DND-41 (cell line): ENCODE measurements at regions not wholly inside any gene's neighbourhood (a gene's known extent, or its start where the extent isn't known, plus 50 kb on each side); places are given as distances from the start of the nearest gene placed in this dataset.

Experiments
- ATAC-seq: fragments of 200-7000 bp; cut with Tn5 transposase; 3 replicates; pipeline ENCODE4 v1.9.1; 2021; ENCODE audit warnings: low read depth; ENCODE audit not compliant: insufficient read depth
- DNase-seq: peaks from one replicate; pipeline ENCODE4 v3.0.0-alpha.2; 2020
- H2AFZ ChIP-seq: 2 replicates; pipeline ENCODE4 v1.6.0; 2012; ENCODE audit warnings: low read depth, low read length
- H3K27ac ChIP-seq: 2 replicates; pipeline ENCODE4 v1.5.1; 2012; ENCODE audit warnings: low read length, inconsistent platforms
- H3K27me3 ChIP-seq: fragments of 200-600 bp; sonication (generic); 2 replicates; pipeline ENCODE4 v1.6.0; 2012; ENCODE audit warnings: low read length, mild to moderate bottlenecking, inconsistent platforms; ENCODE audit not compliant: insufficient read depth, poor library complexity
- H3K36me3 ChIP-seq: 2 replicates; pipeline ENCODE4 v1.5.1; 2012; ENCODE audit warnings: low read length, inconsistent platforms; ENCODE audit not compliant: insufficient read depth
- H3K4me1 ChIP-seq: 2 replicates; pipeline ENCODE4 v1.5.1; 2012; ENCODE audit warnings: mild to moderate bottlenecking, low read length; ENCODE audit not compliant: insufficient read depth
- H3K4me2 ChIP-seq: 2 replicates; pipeline ENCODE4 v1.6.0; 2012; ENCODE audit warnings: mild to moderate bottlenecking, moderate library complexity, low read length, inconsistent platforms; ENCODE audit not compliant: insufficient read depth
- H3K4me3 ChIP-seq, 2 experiments: fragments of 200-600 bp in 1 of 2; shearing (Covaris generic) in 1 of 2; 2 replicates each; pipeline ENCODE4 v1.5.1; 2012 to 2016; ENCODE audit warnings: inconsistent platforms in 2 of 2, low read length in 2 of 2, mild to moderate bottlenecking in 2 of 2, low read depth in 1 of 2, moderate library complexity in 1 of 2
- H3K79me2 ChIP-seq: 2 replicates; pipeline ENCODE4 v1.6.0; 2012; ENCODE audit warnings: low read length, inconsistent platforms; ENCODE audit not compliant: insufficient read depth
- H3K9ac ChIP-seq: 2 replicates; pipeline ENCODE4 v1.6.0; 2012; ENCODE audit warnings: low read depth, mild to moderate bottlenecking, inconsistent platforms, low read length, moderate library complexity
- H3K9me3 ChIP-seq: 2 replicates; pipeline ENCODE4 v1.5.1; 2012; ENCODE audit warnings: low read length, moderate library complexity, mild to moderate bottlenecking, inconsistent platforms; ENCODE audit not compliant: insufficient read depth, severe bottlenecking
- H4K20me1 ChIP-seq: 2 replicates; pipeline ENCODE4 v1.6.0; 2012; ENCODE audit warnings: low read length; ENCODE audit not compliant: insufficient read depth
- EZH2 ChIP-seq: IDR thresholded peaks from 3 replicates; pipeline ENCODE4 v1.6.1; 2012; ENCODE audit warnings: borderline replicate concordance, low read depth, mild to moderate bottlenecking, moderate library complexity, low read length, inconsistent platforms; ENCODE audit not compliant: severe bottlenecking
- TF ChIP-seq, protein P1 (sequence below): IDR thresholded peaks from 2 replicates; pipeline ENCODE4 v1.5.1; 2012; ENCODE audit warnings: borderline replicate concordance, low read length, moderate library complexity, mild to moderate bottlenecking; ENCODE audit not compliant: poor library complexity, severe bottlenecking; ENCODE audit errors: extremely low read depth

GRCh38 chr1:87231703-87232367 is 96.8 kb upstream of the LMO4 start:
- DNase-seq: no peak
- no peaks in the 10 kb centered on the region for H3K36me3 ChIP-seq
- H2AFZ ChIP-seq: no peak overlapping the region
- H3K4me3 ChIP-seq: no peak overlapping the region
- no peak overlapping the region for H3K9ac ChIP-seq
- no peaks in the 10 kb centered on the region for H3K4me1 ChIP-seq
- no peak for ATAC-seq
- peaks cover 4% of the 10 kb centered on the region for H3K27me3 ChIP-seq
- no peaks in the 10 kb centered on the region for H3K79me2 ChIP-seq
- no peak overlapping the region for H3K4me2 ChIP-seq
- no peaks in the 10 kb centered on the region for H3K9me3 ChIP-seq
- H3K27ac ChIP-seq: no peak overlapping the region
- no peaks in the 10 kb centered on the region for H4K20me1 ChIP-seq
- no peak for TF ChIP-seq EZH2
- TF ChIP-seq, protein P1, sequence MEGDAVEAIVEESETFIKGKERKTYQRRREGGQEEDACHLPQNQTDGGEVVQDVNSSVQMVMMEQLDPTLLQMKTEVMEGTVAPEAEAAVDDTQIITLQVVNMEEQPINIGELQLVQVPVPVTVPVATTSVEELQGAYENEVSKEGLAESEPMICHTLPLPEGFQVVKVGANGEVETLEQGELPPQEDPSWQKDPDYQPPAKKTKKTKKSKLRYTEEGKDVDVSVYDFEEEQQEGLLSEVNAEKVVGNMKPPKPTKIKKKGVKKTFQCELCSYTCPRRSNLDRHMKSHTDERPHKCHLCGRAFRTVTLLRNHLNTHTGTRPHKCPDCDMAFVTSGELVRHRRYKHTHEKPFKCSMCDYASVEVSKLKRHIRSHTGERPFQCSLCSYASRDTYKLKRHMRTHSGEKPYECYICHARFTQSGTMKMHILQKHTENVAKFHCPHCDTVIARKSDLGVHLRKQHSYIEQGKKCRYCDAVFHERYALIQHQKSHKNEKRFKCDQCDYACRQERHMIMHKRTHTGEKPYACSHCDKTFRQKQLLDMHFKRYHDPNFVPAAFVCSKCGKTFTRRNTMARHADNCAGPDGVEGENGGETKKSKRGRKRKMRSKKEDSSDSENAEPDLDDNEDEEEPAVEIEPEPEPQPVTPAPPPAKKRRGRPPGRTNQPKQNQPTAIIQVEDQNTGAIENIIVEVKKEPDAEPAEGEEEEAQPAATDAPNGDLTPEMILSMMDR: no peak

DNA sequence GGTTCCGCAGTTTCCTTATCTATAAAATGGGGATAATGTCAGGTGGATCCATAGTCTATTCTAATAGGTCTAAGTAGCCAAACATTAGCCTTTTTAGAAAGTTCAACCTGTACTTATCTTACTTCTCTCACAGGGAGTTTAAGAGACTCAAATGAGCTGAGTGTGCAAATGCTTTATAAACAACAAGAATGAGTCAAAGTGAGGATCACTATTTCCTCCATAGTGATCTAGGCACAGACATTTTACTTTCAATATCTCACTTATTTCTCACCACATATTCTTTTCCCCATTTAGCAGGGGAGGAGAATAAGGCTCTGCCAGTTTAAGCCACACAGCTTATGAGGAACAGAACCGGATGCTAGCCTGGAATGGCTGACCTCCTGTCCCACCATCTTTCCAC is 92.1 kb upstream of the LMO4 start:
- Histone ChIP-seq H3K27ac (no peak overlapping the region), H3K4me2 (no peak overlapping the region), H3K9ac (no peak overlapping the region), H2AFZ (no peak overlapping the region), H3K79me2 (no peaks in the 10 kb centered on the region), H3K9me3 (no peaks in the 10 kb centered on the region), H3K4me1 (no peaks in the 10 kb centered on the region), H3K4me3 (no peak overlapping the region), H3K27me3 (peaks cover 4% of the 10 kb centered on the region), H3K36me3 (no peaks in the 10 kb centered on the region), H4K20me1 (no peaks in the 10 kb centered on the region)
- ATAC-seq (no peak), DNase-seq (no peak)
- TF ChIP-seq, protein P1: no peak
- no peak for TF ChIP-seq EZH2

DNA sequence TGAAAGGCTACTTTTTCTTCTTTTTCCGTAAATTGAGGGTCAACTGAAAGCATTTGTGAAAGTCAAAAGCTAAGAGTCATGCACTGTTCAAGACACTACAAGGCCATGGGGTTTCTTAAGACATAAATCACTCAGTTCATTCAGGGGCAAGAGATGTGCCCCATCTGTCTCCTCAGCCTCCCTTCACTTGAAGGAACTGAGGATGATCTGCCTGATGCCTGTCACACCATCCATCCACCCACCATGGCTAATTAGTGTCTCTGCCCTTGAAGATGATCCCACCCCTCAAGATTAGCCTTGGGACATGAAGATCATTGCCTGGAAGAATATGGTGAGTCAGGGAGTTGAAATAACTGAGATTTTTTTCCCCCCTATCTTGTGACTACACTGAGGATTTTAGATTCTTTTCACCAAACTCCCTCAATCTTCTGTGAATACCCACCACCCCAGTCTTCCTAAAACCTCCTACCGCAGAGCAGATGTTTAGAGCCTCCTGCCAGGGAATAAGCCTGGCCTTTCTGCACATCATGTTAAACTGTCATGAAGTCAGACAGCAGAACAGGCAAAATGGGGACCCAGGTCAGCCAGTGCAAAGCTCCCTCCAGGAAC is 88.6 kb upstream of the LMO4 start:
- Histone ChIP-seq H3K79me2 (no peaks in the 10 kb centered on the region), H3K9me3 (no peaks in the 10 kb centered on the region), H3K36me3 (no peaks in the 10 kb centered on the region), H2AFZ (no peak overlapping the region), H3K27me3 (peaks cover 4% of the 10 kb centered on the region), H3K4me1 (no peaks in the 10 kb centered on the region), H4K20me1 (no peaks in the 10 kb centered on the region), H3K4me3 (no peak overlapping the region), H3K27ac (no peak overlapping the region), H3K4me2 (no peak overlapping the region), H3K9ac (no peak overlapping the region)
- ATAC-seq (no peak), DNase-seq (no peak)
- TF ChIP-seq EZH2: no peak
- TF ChIP-seq, protein P1: no peak
